ENCODE measurements at regions not wholly inside any gene's neighbourhood (a gene's known extent, or its start where the extent isn't known, plus 50 kb on each side); places are given as distances from the start of the nearest gene placed in this dataset.

GRCh38 chr2:117755768-117756167 lies 58.7 kb upstream of the DDX18 start:
- no peak for DNase-seq (ENCODE audit: low read depth in 4 of 4, low spot score in 3 of 4)

GRCh38 chr2:117760916-117761315 lies 53.6 kb upstream of the DDX18 start:
- peak in 1 of 4 donors; percentile 9 for DNase-seq (ENCODE audit: low read depth in 4 of 4, low spot score in 3 of 4)

GRCh38 chr2:117762454-117762853 lies 52.0 kb upstream of the DDX18 start:
- DNase-seq (ENCODE audit: low read depth in 4 of 4, low spot score in 3 of 4), result no peak

GRCh38 chr2:117763804-117764203 lies 50.7 kb upstream of the DDX18 start:
- peak in 3 of 4 donors; percentile 25 to 33 (median 31) for DNase-seq (ENCODE audit: low read depth in 4 of 4, low spot score in 3 of 4)

Measured in right renal pelvis (tissue), 4 donors.